Activated CD8-positive, alpha-beta T cell treated with anti-CD3 and anti-CD28 coated beads for 36 hours (primary cell): ENCODE measurements at regions not wholly inside any gene's neighbourhood (a gene's known extent, or its start where the extent isn't known, plus 50 kb on each side); places are given as distances from the start of the nearest gene placed in this dataset.

Experiments
- ATAC-seq: fragments of 200-7000 bp; cut with Tn5 transposase; one replicate; pipeline ENCODE4 v1.10.0; 2021; ENCODE audit warnings: mild to moderate bottlenecking, moderate library complexity
- CTCF ChIA-PET: fragments of 350-600 bp; sonication (Branson Sonifier 250); formaldehyde crosslinking; loops from one replicate; lab custom pipeline; 2021; ENCODE audit warnings: antibody characterized with exemption; lab: Charles Lee
- POLR2A ChIA-PET: fragments of 350-600 bp; sonication (Branson Sonifier 250); formaldehyde crosslinking; loops from one replicate; lab custom pipeline; 2021; ENCODE audit warnings: antibody characterized with exemption; lab: Charles Lee
- DNase-seq: peaks from one replicate; pipeline ENCODE4 v3.0.0-alpha.2; 2020
- H3K27ac Mint-ChIP-seq: one replicate; pipeline ENCODE4 v1.8.0; 2021; ENCODE audit warnings: mild to moderate bottlenecking, mixed read lengths
- H3K27me3 Mint-ChIP-seq: one replicate; pipeline ENCODE4 v1.8.0; 2021; ENCODE audit warnings: mixed read lengths
- H3K36me3 Mint-ChIP-seq: one replicate; pipeline ENCODE4 v1.8.0; 2021; ENCODE audit warnings: low read depth, mixed read lengths
- H3K4me1 Mint-ChIP-seq: one replicate; pipeline ENCODE4 v1.8.0; 2021; ENCODE audit warnings: low read depth, mixed read lengths
- H3K4me3 Mint-ChIP-seq: one replicate; pipeline ENCODE4 v1.8.0; 2021; ENCODE audit warnings: mild to moderate bottlenecking, moderate library complexity, mixed read lengths
- H3K9me3 Mint-ChIP-seq: one replicate; pipeline ENCODE4 v1.8.0; 2021; ENCODE audit warnings: mixed read lengths
- CTCF ChIP-seq: fragments of 200-600 bp; IDR thresholded peaks from one replicate; pipeline ENCODE4 v1.8.0; 2022; ENCODE audit warnings: antibody characterized with exemption, mild to moderate bottlenecking
- intact Hi-C: fragments of 100-400 bp; cut with micrococcal nuclease; formaldehyde crosslinking; loops from one replicate; pipeline ENCODE4 v1.10.0; 2022

GRCh38 chr13:44860454-44860853, 128.8 kb downstream of the NUFIP1 start:
- Mint-ChIP-seq H3K27ac (no peak overlapping the region), H3K9me3 (no peaks in the 10 kb centered on the region), H3K4me3 (no peak overlapping the region), H3K4me1 (no peaks in the 10 kb centered on the region), H3K36me3 (no peaks in the 10 kb centered on the region), H3K27me3 (peaks cover 15% of the 10 kb centered on the region)
- no peak for TF ChIP-seq CTCF
- intact Hi-C loops, result no loop called here
- ChIA-PET POLR2A (no interaction called here), CTCF (no interaction called here)
- ATAC-seq, result no peak
- no peak for DNase-seq

- Mint-ChIP-seq H3K27ac (no peak overlapping the region), H3K4me1 (no peaks in the 10 kb centered on the region), H3K27me3 (peaks cover 16% of the 10 kb centered on the region), H3K4me3 (no peak overlapping the region), H3K36me3 (no peaks in the 10 kb centered on the region), H3K9me3 (no peaks in the 10 kb centered on the region)
- intact Hi-C loops, result no loop called here
- ATAC-seq (no peak), DNase-seq (no peak)
- no peak for TF ChIP-seq CTCF
- POLR2A ChIA-PET, result no interaction called here
- CTCF ChIA-PET, result no interaction called here
Observed at GRCh38 chr13:44857736-44858135, 131.5 kb downstream of the NUFIP1 start.

GRCh38 chr13:44857061-44857460, 132.2 kb downstream of the NUFIP1 start:
- ChIA-PET CTCF (no interaction called here), POLR2A (no interaction called here)
- Mint-ChIP-seq H3K4me3 (no peak overlapping the region), H3K36me3 (no peaks in the 10 kb centered on the region), H3K27me3 (peaks cover 16% of the 10 kb centered on the region), H3K9me3 (no peaks in the 10 kb centered on the region), H3K4me1 (no peaks in the 10 kb centered on the region), H3K27ac (no peak overlapping the region)
- DNase-seq (no peak), ATAC-seq (no peak)
- no peak for TF ChIP-seq CTCF
- intact Hi-C loops, result no loop called here

- DNase-seq, result no peak
- Mint-ChIP-seq H3K27ac (no peak overlapping the region), H3K9me3 (no peaks in the 10 kb centered on the region), H3K27me3 (peaks cover 16% of the 10 kb centered on the region), H3K36me3 (no peaks in the 10 kb centered on the region), H3K4me1 (no peaks in the 10 kb centered on the region), H3K4me3 (no peak overlapping the region)
- no peak for TF ChIP-seq CTCF
- ATAC-seq, result no peak
- ChIA-PET POLR2A (no interaction called here), CTCF (no interaction called here)
- intact Hi-C loops, result no loop called here
Observed at GRCh38 chr13:44855860-44856259, 133.4 kb downstream of the NUFIP1 start.

GRCh38 chr13:44854313-44855060, 134.8 kb downstream of the NUFIP1 start:
- no peak overlapping the region for H3K27ac Mint-ChIP-seq
- H3K27me3 Mint-ChIP-seq, result peaks cover 16% of the 10 kb centered on the region
- no peak overlapping the region for H3K4me3 Mint-ChIP-seq
- no peak for DNase-seq
- no peaks in the 10 kb centered on the region for H3K4me1 Mint-ChIP-seq
- TF ChIP-seq CTCF, result no peak
- ATAC-seq, result no peak
- intact Hi-C loops, result no loop called here
- POLR2A ChIA-PET, result no interaction called here
- H3K36me3 Mint-ChIP-seq, result no peaks in the 10 kb centered on the region
- H3K9me3 Mint-ChIP-seq, result no peaks in the 10 kb centered on the region
- CTCF ChIA-PET, result no interaction called here
